PFSK-1 (cell line): ENCODE measurements at regions not wholly inside any gene's neighbourhood (a gene's known extent, or its start where the extent isn't known, plus 50 kb on each side); places are given as distances from the start of the nearest gene placed in this dataset.

ENCODE experiments used
- POLR2AphosphoS5 ChIP-seq: IDR thresholded peaks from 2 replicates; pipeline ENCODE4 v1.6.1; 2012; ENCODE audit warnings: low read depth, mild to moderate bottlenecking, control low read depth, low read length, moderate library complexity
- REST ChIP-seq, 2 experiments: IDR thresholded peaks; 2 replicates each; pipeline versions ENCODE4 v1.6.1 to v1.8.0; 2011 to 2012; ENCODE audit warnings: low read depth in 2 of 2, low read length in 2 of 2, control low read depth in 1 of 2, inconsistent platforms in 1 of 2, mild to moderate bottlenecking in 1 of 2, moderate library complexity in 1 of 2; ENCODE audit not compliant: insufficient read depth in 1 of 2
- SIN3A ChIP-seq: IDR thresholded peaks from 2 replicates; pipeline ENCODE4 v1.6.1; 2012; ENCODE audit warnings: mild to moderate bottlenecking, low read length, moderate library complexity, borderline replicate concordance; ENCODE audit not compliant: insufficient read depth
- TAF1 ChIP-seq: IDR thresholded peaks from 2 replicates; pipeline ENCODE4 v1.6.1; 2012; ENCODE audit warnings: low read length, control low read depth, borderline replicate concordance; ENCODE audit not compliant: insufficient read depth

DNA sequence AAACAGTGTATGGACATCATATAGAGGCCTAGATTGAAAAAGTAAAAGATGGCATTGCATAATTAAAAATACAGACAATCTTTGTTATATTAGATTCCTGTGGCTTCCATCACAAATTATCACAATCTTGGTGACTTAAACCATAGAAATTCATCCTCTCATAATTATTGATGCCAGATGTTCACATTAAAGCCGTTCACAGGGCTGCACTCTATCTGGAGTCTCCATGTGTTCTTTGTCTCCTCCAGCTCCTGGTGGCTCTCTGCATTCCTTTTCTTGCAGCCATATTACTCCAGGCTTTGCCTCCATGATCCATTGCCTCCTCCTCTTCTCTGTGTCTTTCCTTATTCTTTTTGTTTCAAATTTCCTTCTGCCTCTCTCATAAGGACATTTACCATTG, 875.7 kb upstream of the USP15 start:
- TF ChIP-seq TAF1, result no peak
- TF ChIP-seq POLR2AphosphoS5, result no peak
- TF ChIP-seq REST (IDR thresholded peaks at IDR 0.05; ENCODE audit: insufficient read depth in 1 of 2, low read depth in 2 of 2, low read length in 2 of 2), result no peak
- no peak for TF ChIP-seq SIN3A
